GM13977 (cell line): ENCODE measurements at regions not wholly inside any gene's neighbourhood (a gene's known extent, or its start where the extent isn't known, plus 50 kb on each side); places are given as distances from the start of the nearest gene placed in this dataset.
"Not testable (repeated sequence)": the region's sequence is repeated elsewhere in the genome, so short reads cannot be mapped to it uniquely, and the experiment has no call there.

ENCODE experiments used
- DNase-seq: peaks from one replicate; pipeline ENCODE4 v3.0.0; 2012; ENCODE audit warnings: low spot score
- CTCF ChIP-seq: IDR thresholded peaks from 2 replicates; pipeline ENCODE4 v1.5.1; 2012; ENCODE audit warnings: mild to moderate bottlenecking, control low read depth; ENCODE audit not compliant: insufficient read depth; ENCODE audit errors: extremely low read depth, missing control alignments
- in situ Hi-C: fragments of 300-500 bp; cut with MboI; formaldehyde crosslinking; loops from one replicate; pipeline ENCODE4 v1.12.0; 2022; ENCODE audit warnings: low sequenced_read_pairs, low pct_unique_long_range_greater_than_20kb, mixed read lengths, inconsistent platforms; ENCODE audit not compliant: unreplicated experiment

DNA sequence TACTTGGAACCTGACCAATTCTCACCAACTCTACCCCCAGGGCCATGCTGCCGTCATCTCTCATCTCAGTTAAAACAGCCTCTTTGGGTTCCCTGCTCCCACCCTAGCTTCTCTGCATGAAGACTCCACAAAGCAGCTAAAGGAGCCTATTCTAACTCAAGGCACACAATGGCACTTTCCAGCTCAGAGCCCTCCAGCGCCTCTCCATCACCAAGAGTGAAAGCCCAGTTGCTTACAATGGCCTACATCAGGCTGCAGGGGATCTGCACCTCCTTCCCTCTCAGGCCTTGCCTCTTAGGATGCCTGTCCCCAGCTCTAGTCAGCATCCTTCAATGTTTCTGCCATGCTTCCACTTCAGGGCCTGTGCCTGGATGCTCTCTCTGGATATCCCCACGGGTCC lies 83.7 kb upstream of the GNAZ start:
- in situ Hi-C loops: no loop called here
- DNase-seq: no peak
- TF ChIP-seq CTCF: no peak

DNA sequence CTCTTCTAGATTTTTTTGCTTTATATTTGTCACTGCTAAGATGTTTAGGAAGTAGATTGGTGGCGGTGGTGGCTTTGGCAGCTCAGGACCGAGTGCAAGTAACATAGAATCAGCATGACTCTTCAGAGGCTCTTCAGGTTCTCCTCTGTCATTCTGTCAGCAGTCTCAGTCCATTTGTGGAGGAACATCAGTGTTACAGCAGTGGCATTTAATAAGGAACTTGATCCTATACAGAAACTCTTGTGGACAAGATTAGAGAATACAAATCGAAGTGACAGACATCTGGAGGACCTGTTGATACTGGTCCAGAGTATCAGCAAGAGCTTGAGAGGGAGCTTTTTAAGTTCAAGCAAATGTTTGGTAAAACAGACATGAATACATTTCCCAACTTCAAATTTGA lies 82.2 kb upstream of the GNAZ start:
- in situ Hi-C loops: no loop called here

GRCh38 chr22:22988785-22989184 lies 81.5 kb upstream of the GNAZ start:
- no peak for DNase-seq
- in situ Hi-C loops: no loop called here
- TF ChIP-seq CTCF: no peak

More for the DNA sequence above, 82.2 kb upstream of the GNAZ start:
- TF ChIP-seq CTCF: no peak
- no peak for DNase-seq

GRCh38 chr22:22989856-22990255 lies 80.5 kb upstream of the GNAZ start:
- TF ChIP-seq CTCF: no peak
- in situ Hi-C loops: no loop called here
- no peak for DNase-seq

GRCh38 chr22:22990711-22991505 lies 79.4 kb upstream of the GNAZ start:
- in situ Hi-C loops, DNase-seq: not testable (repeated sequence)

DNA sequence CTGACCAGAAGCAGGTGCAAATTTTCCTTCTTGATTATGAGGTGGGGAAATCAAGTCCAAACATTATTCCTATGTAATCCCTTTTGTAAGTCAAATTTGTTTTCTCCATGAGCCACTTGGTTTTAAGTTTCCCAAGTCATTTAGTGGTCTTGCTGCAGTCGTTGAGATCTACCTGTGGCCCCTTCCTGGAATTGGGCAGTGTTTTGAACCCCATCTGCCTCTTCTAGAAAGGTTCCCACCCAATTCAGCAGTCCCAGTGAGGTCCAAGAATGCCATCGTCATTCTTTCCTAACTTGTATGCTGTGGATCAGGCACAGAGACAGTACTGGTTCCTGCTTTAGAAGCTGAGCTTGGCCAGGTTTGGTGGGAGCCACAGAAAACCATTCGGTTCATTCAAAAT lies 77.8 kb upstream of the GNAZ start:
- no peak for DNase-seq
- in situ Hi-C loops: no loop called here
- TF ChIP-seq CTCF: no peak

- in situ Hi-C loops: no loop called here
- DNase-seq: no peak
- TF ChIP-seq CTCF: no peak
These were observed 77.1 kb upstream of the GNAZ start for GRCh38 chr22:22993184-22993583.
